K562 (cell line): ENCODE measurements at regions not wholly inside any gene's neighbourhood (a gene's known extent, or its start where the extent isn't known, plus 50 kb on each side); places are given as distances from the start of the nearest gene placed in this dataset.
A peak's percentile ranks its signal among the peaks of the same experiment; 100 is the strongest.

Experiments
- ATF4 ChIP-seq: fragments of 450-650 bp; formaldehyde crosslinking; IDR thresholded peaks from 2 replicates; pipeline ENCODE4 v1.4.0; 2022; ENCODE audit warnings: mild to moderate bottlenecking, moderate library complexity
- ATF7 ChIP-seq: fragments of 450-650 bp; IDR thresholded peaks from 2 replicates; pipeline ENCODE4 v1.7.1; 2014; ENCODE audit warnings: mild to moderate bottlenecking, moderate library complexity
- E2F6 ChIP-seq, 2 experiments: IDR thresholded peaks; 2 replicates each; pipeline ENCODE4 v1.6.1; 2011; ENCODE audit warnings: borderline replicate concordance in 1 of 2, control low read depth in 1 of 2, low read depth in 1 of 2, low read length in 1 of 2, mild to moderate bottlenecking in 1 of 2, mixed read lengths in 1 of 2, moderate library complexity in 1 of 2; ENCODE audit not compliant: insufficient read depth in 1 of 2, insufficient read length in 1 of 2, poor library complexity in 1 of 2, severe bottlenecking in 1 of 2; ENCODE audit errors: extremely low read depth in 1 of 2
- GATA2 ChIP-seq: sonication (generic); formaldehyde crosslinking; IDR thresholded peaks from 2 replicates; pipeline ENCODE4 v1.4.0; 2020; ENCODE audit warnings: mild to moderate bottlenecking, missing genetic modification reagents
- HDAC2 ChIP-seq: fragments of 450-650 bp; IDR thresholded peaks from 2 replicates; pipeline ENCODE4 v1.6.1; 2016; ENCODE audit warnings: mild to moderate bottlenecking
- JUND ChIP-seq, 2 experiments: IDR thresholded peaks; 2 replicates in 1 of 2; 3 replicates in 1 of 2; pipeline ENCODE4 v1.6.1; 2011; ENCODE audit warnings: borderline replicate concordance in 2 of 2, low read depth in 2 of 2, low read length in 2 of 2, improper control_type of control experiment in 1 of 2, missing biosample characterization in 1 of 2, missing genetic modification characterization in 1 of 2, missing genetic modification reagents in 1 of 2
- KDM1A ChIP-seq, 2 experiments: fragments of 450-650 bp; IDR thresholded peaks; 2 replicates each; pipeline ENCODE4 v1.6.1; 2016; ENCODE audit warnings: mild to moderate bottlenecking in 2 of 2
- MEIS2 ChIP-seq: fragments of 450-650 bp; IDR thresholded peaks from 2 replicates; pipeline ENCODE4 v1.6.1; 2014; ENCODE audit warnings: mild to moderate bottlenecking; ENCODE audit not compliant: partially characterized antibody
- MTA1 ChIP-seq: fragments of 450-650 bp; IDR thresholded peaks from 2 replicates; pipeline ENCODE4 v1.6.1; 2017; ENCODE audit warnings: borderline replicate concordance
- MTA2 ChIP-seq: fragments of 450-650 bp; IDR thresholded peaks from 2 replicates; pipeline ENCODE4 v1.6.1; 2016; ENCODE audit warnings: low read depth
- MYC ChIP-seq, 2 experiments: fragments of 250-450 bp in 1 of 2; sonication (Bioruptor Pico) in 1 of 2; IDR thresholded peaks; 2 replicates each; pipeline versions ENCODE4 v1.5.1 to v1.6.1; 2012 to 2021; ENCODE audit warnings: low read depth in 2 of 2, borderline replicate concordance in 1 of 2, improper control_type of control experiment in 1 of 2, low read length in 1 of 2, mild to moderate bottlenecking in 1 of 2, moderate library complexity in 1 of 2
- NR3C1 ChIP-seq: sonication (generic); formaldehyde crosslinking; IDR thresholded peaks from 2 replicates; pipeline ENCODE4 v1.8.1; 2022; ENCODE audit warnings: missing genetic modification reagents
- PKNOX1 ChIP-seq: fragments of 450-650 bp; IDR thresholded peaks from 2 replicates; pipeline ENCODE4 v1.6.1; 2016
- SIX5 ChIP-seq, 2 experiments: IDR thresholded peaks; 2 replicates each; pipeline ENCODE4 v1.6.1; 2011; ENCODE audit warnings: low read length in 2 of 2, borderline replicate concordance in 1 of 2, low read depth in 1 of 2, mild to moderate bottlenecking in 1 of 2, moderate library complexity in 1 of 2; ENCODE audit not compliant: insufficient read depth in 1 of 2
- TAF15 ChIP-seq: fragments of 200-400 bp; formaldehyde crosslinking; IDR thresholded peaks from 2 replicates; pipeline ENCODE4 v1.6.1; 2017; ENCODE audit warnings: mild to moderate bottlenecking, low read depth, low read length, moderate library complexity
- TEAD4 ChIP-seq, 2 experiments: sonication (generic) in 1 of 2; formaldehyde crosslinking in 1 of 2; IDR thresholded peaks; 2 replicates each; pipeline versions ENCODE4 v1.6.1 to v1.8.0; 2012 to 2022; ENCODE audit warnings: borderline replicate concordance in 1 of 2, inconsistent platforms in 1 of 2, low read length in 1 of 2, mild to moderate bottlenecking in 1 of 2, missing genetic modification reagents in 1 of 2
- VEZF1 ChIP-seq: fragments of 200-800 bp; sonication (Bioruptor generic); IDR thresholded peaks from 2 replicates; pipeline ENCODE4 v1.6.1; 2017; ENCODE audit warnings: missing genetic modification characterization, missing compliant biosample characterization
- ZFP1 ChIP-seq: fragments of 450-650 bp; formaldehyde crosslinking; IDR thresholded peaks from 2 replicates; pipeline ENCODE4 v1.4.0; 2020; ENCODE audit warnings: mild to moderate bottlenecking, mixed read lengths

- TF ChIP-seq E2F6 (IDR thresholded peaks at IDR 0.05; ENCODE audit: borderline replicate concordance in 1 of 2, extremely low read depth in 1 of 2, insufficient read depth in 1 of 2, insufficient read length in 1 of 2, low read depth in 1 of 2, low read length in 1 of 2, poor library complexity in 1 of 2, severe bottlenecking in 1 of 2): no peak
- TF ChIP-seq GATA2 (CRISPR knock-in tag): peak; percentile 83
- 0 out of 4 replicates have a peak, but pooled peaks of 1 of the 2 experiments have one; percentile 4 for TF ChIP-seq SIX5 (IDR thresholded peaks at IDR 0.05; ENCODE audit: borderline replicate concordance in 1 of 2, insufficient read depth in 1 of 2, low read depth in 1 of 2, low read length in 2 of 2)
- TF ChIP-seq NR3C1: no peak
- peak; percentile 81 to 89 for TF ChIP-seq KDM1A (IDR thresholded peaks at IDR 0.05)
- peak; percentile 95 for TF ChIP-seq MEIS2
- peak; percentile 65 for TF ChIP-seq TEAD4 (IDR thresholded peaks at IDR 0.05; ENCODE audit: low read length)
- no peak for TF ChIP-seq TEAD4 (CRISPR knock-in tag; IDR thresholded peaks at IDR 0.05; ENCODE audit: borderline replicate concordance)
- TF ChIP-seq HDAC2: peak; percentile 45; the same call in 1 of the 2 replicates
- peak; percentile 61 for TF ChIP-seq MTA2
- TF ChIP-seq MYC (IDR thresholded peaks at IDR 0.05; ENCODE audit: low read depth, low read length): 0 out of 2 replicates have a peak, but pooled peaks have one; percentile 21
- no peak for TF ChIP-seq MYC (CRISPR knock-in tag; IDR thresholded peaks at IDR 0.05; ENCODE audit: borderline replicate concordance, low read depth)
- TF ChIP-seq VEZF1 (CRISPR knock-in tag): no peak
- no peak for TF ChIP-seq MTA1
- no peak for TF ChIP-seq TAF15
- no peak for TF ChIP-seq ZFP1
- TF ChIP-seq ATF4: no peak
- TF ChIP-seq PKNOX1: peak; percentile 77
- TF ChIP-seq JUND (IDR thresholded peaks at IDR 0.05; ENCODE audit: borderline replicate concordance, low read depth, low read length): peak; percentile 12; the same call in 1 of the 2 replicates
- TF ChIP-seq JUND (tag; IDR thresholded peaks at IDR 0.05; ENCODE audit: borderline replicate concordance, low read depth, low read length): no peak
- TF ChIP-seq ATF7: peak; percentile 50
These were observed 109.4 kb upstream of the ZMIZ1 start (continued) for GRCh38 chr10:78959217-78959923.
